ENCODE measurements at regions not wholly inside any gene's neighbourhood (a gene's known extent, or its start where the extent isn't known, plus 50 kb on each side); places are given as distances from the start of the nearest gene placed in this dataset.

GRCh38 chr15:25247407-25248038 lies 191.3 kb downstream of the UBE3A start:
- no peaks in the 10 kb centered on the region for H3K79me1 ChIP-seq (ENCODE audit: low read depth in 1 of 2, low read length in 2 of 2)
- no peak overlapping the region for H3K23ac ChIP-seq (ENCODE audit: low read depth, low read length)
- H2BK20ac ChIP-seq (ENCODE audit: low read depth, low read length): no peak overlapping the region
- no peak overlapping the region for H3K56ac ChIP-seq (ENCODE audit: extremely low read depth, insufficient read depth, low read length)
- no peak overlapping the region for H2AK5ac ChIP-seq (ENCODE audit: low read depth, low read length)
- no peak overlapping the region for H2BK120ac ChIP-seq (ENCODE audit: low read depth, low read length)
- H4K20me1 ChIP-seq (ENCODE audit: insufficient read depth, low read length): no peaks in the 10 kb centered on the region
- H4K5ac ChIP-seq (ENCODE audit: low read depth, low read length): no peak overlapping the region
- no peak overlapping the region for H3K27ac ChIP-seq (ENCODE audit: insufficient read depth, low read length)
- no peaks in the 10 kb centered on the region for H3K4me1 ChIP-seq (ENCODE audit: control insufficient read depth, insufficient read depth, low read length)
- WGBS, 2 experiments (ENCODE audit: extremely low coverage in 2 of 2, insufficient read length in 1 of 2): 87% methylated on average over 3 of the region's 11 CpGs; no CpG with 5 or more reads in 1 of the 2 experiments
- POLR2A ChIA-PET (ENCODE audit: unreplicated experiment): no interaction called here
- intact Hi-C loops (cut with micrococcal nuclease) (no loop called here), in situ Hi-C loops (cut with MboI; ENCODE audit: low sequenced_read_pairs) (no loop called here), dilution Hi-C loops (cut with HindIII; ENCODE audit: low sequenced_read_pairs, unreplicated experiment) (no loop called here)
- ATAC-seq (ENCODE audit: low read depth): no peak
- no peak overlapping the region for H3K9ac ChIP-seq (ENCODE audit: low read depth, low read length)
- TF ChIP-seq RCOR1 (IDR thresholded peaks at IDR 0.05; ENCODE audit: insufficient replicate concordance, low read length) (no peak), POLR2A (IDR thresholded peaks at IDR 0.05; ENCODE audit: low read depth, low read length) (no peak), CHD1 (IDR thresholded peaks at IDR 0.05; ENCODE audit: low read depth, low read length) (no peak), CEBPB (IDR thresholded peaks at IDR 0.05; ENCODE audit: low read depth, low read length) (no peak), RAD21 (IDR thresholded peaks at IDR 0.05; ENCODE audit: low read length) (no peak), USF2 (IDR thresholded peaks at IDR 0.05; ENCODE audit: low read depth, low read length) (no peak), MXI1 (IDR thresholded peaks at IDR 0.05; ENCODE audit: borderline replicate concordance, low read depth, low read length) (no peak), BHLHE40 (IDR thresholded peaks at IDR 0.05; ENCODE audit: low read depth, low read length) (no peak), MAZ (IDR thresholded peaks at IDR 0.05; ENCODE audit: borderline replicate concordance, low read depth, low read length) (no peak), ELK1 (IDR thresholded peaks at IDR 0.05; ENCODE audit: borderline replicate concordance, low read depth, low read length) (no peak), SMC3 (IDR thresholded peaks at IDR 0.05; ENCODE audit: low read depth, low read length) (no peak), NFE2L2 (IDR thresholded peaks at IDR 0.05; ENCODE audit: low read depth, low read length) (no peak), RFX5 (IDR thresholded peaks at IDR 0.05; ENCODE audit: low read depth, low read length) (no peak), CTCF (conservative IDR thresholded peaks at IDR 0.05; ENCODE audit: low read depth, low read length) (no peak), FOS (IDR thresholded peaks at IDR 0.05; ENCODE audit: low read depth, low read length) (no peak), MAFK (IDR thresholded peaks at IDR 0.05; ENCODE audit: low read depth, low read length) (no peak)
- no peak overlapping the region for H2AFZ ChIP-seq (replicated peaks; ENCODE audit: low read length, poor library complexity)
- H3K14ac ChIP-seq (replicated peaks; ENCODE audit: low read depth, low read length): no peak overlapping the region
- H3K4me3 ChIP-seq (ENCODE audit: insufficient read depth, low read depth, low read length): no peak overlapping the region
- H2BK15ac ChIP-seq (ENCODE audit: low read depth, low read length): no peak overlapping the region
- no peak overlapping the region for H3K18ac ChIP-seq (ENCODE audit: low read depth, low read length)
- H4K8ac ChIP-seq (ENCODE audit: low read depth in 2 of 2, low read length in 2 of 2): no peak overlapping the region
- H3K36me3 ChIP-seq (ENCODE audit: control insufficient read depth, insufficient read depth, low read length): no peaks in the 10 kb centered on the region
- no TSS peak for BruUV-seq (replicated peaks)
- H4K91ac ChIP-seq (ENCODE audit: insufficient read depth, low read depth, low read length): no peak overlapping the region
- H3K9me3 ChIP-seq (ENCODE audit: control insufficient read depth, insufficient read depth, low read length): peaks cover 69% of the 10 kb centered on the region
- CTCF ChIA-PET: no interaction called here
- H3K4ac ChIP-seq (ENCODE audit: low read depth, low read length): no peak overlapping the region
- H2AK9ac ChIP-seq (replicated peaks; ENCODE audit: low read depth, low read length, poor library complexity): no peak overlapping the region
- H3K4me2 ChIP-seq (ENCODE audit: low read depth, low read length): no peak overlapping the region
- H3K9me1 ChIP-seq (ENCODE audit: insufficient read depth, low read length): no peaks in the 10 kb centered on the region
- DNase-seq: no peak
- no peak overlapping the region for H2BK5ac ChIP-seq (ENCODE audit: low read depth, low read length, poor library complexity, severe bottlenecking)
- H3K27me3 ChIP-seq (ENCODE audit: control insufficient read depth, insufficient read depth, low read length): no peaks in the 10 kb centered on the region
